Caco-2 (cell line): ENCODE measurements at regions not wholly inside any gene's neighbourhood (a gene's known extent, or its start where the extent isn't known, plus 50 kb on each side); places are given as distances from the start of the nearest gene placed in this dataset.

Source experiments
- BruUV-seq: library from RNA; stranded (reverse); fragments of 400-500 nt; replicated peaks from 2 replicates; lab custom pipeline; 2021; lab: Mats Ljungman, UMichigan
- CTCF ChIA-PET: fragments of 300-600 bp; sonication (Branson Sonifier 250); formaldehyde crosslinking; loops from one replicate; lab custom pipeline; 2022; ENCODE audit warnings: antibody characterized with exemption; lab: Charles Lee
- POLR2A ChIA-PET: fragments of 300-600 bp; sonication (Branson Sonifier 250); formaldehyde crosslinking; loops from one replicate; lab custom pipeline; 2022; ENCODE audit warnings: antibody characterized with exemption; lab: Charles Lee
- DNase-seq, 2 experiments: peaks; one replicate each; pipeline versions ENCODE4 v3.0.0 to v3.0.0-alpha.2; 2020 to 2022
- H3K27me3 ChIP-seq: replicated peaks from 2 replicates; pipeline ENCODE4 v1.6.0; 2011; ENCODE audit warnings: low read length; ENCODE audit not compliant: control insufficient read depth, insufficient read depth
- H3K36me3 ChIP-seq: 2 replicates; pipeline ENCODE4 v1.5.1; 2011; ENCODE audit warnings: low read length; ENCODE audit not compliant: control insufficient read depth, insufficient read depth
- H3K4me1 ChIP-seq: fragments of 250-450 bp; sonication (Bioruptor Pico); 2 replicates; pipeline ENCODE4 v1.5.1; 2020; ENCODE audit warnings: mild to moderate bottlenecking
- H3K4me3 ChIP-seq: 2 replicates; pipeline ENCODE4 v1.5.1; 2011; ENCODE audit warnings: low read depth, mild to moderate bottlenecking, control low read depth, low read length
- H3K9me3 ChIP-seq: fragments of 250-450 bp; sonication (Bioruptor Pico); 2 replicates; pipeline ENCODE4 v1.5.1; 2020; ENCODE audit warnings: mild to moderate bottlenecking, moderate library complexity
- H3K27ac Mint-ChIP-seq: one replicate; pipeline ENCODE4 v1.8.0; 2022; ENCODE audit warnings: mixed read lengths; ENCODE audit not compliant: unreplicated experiment
- H3K27me3 Mint-ChIP-seq: one replicate; pipeline ENCODE4 v1.8.0; 2022; ENCODE audit warnings: mixed read lengths; ENCODE audit not compliant: insufficient read depth, unreplicated experiment
- H3K36me3 Mint-ChIP-seq: one replicate; pipeline ENCODE4 v1.8.0; 2022; ENCODE audit warnings: mild to moderate bottlenecking, mixed read lengths; ENCODE audit not compliant: insufficient read depth, unreplicated experiment
- H3K4me1 Mint-ChIP-seq: one replicate; pipeline ENCODE4 v1.8.0; 2022; ENCODE audit warnings: low read depth, mixed read lengths; ENCODE audit not compliant: unreplicated experiment
- H3K4me3 Mint-ChIP-seq: one replicate; pipeline ENCODE4 v1.8.0; 2022; ENCODE audit warnings: mild to moderate bottlenecking, moderate library complexity, mixed read lengths; ENCODE audit not compliant: unreplicated experiment
- H3K9me3 Mint-ChIP-seq: one replicate; pipeline ENCODE4 v1.8.0; 2022; ENCODE audit warnings: mixed read lengths; ENCODE audit not compliant: unreplicated experiment
- intact Hi-C: fragments of 100-400 bp; cut with micrococcal nuclease; formaldehyde crosslinking; loops from one replicate; pipeline ENCODE4 v1.10.0; 2022; ENCODE audit not compliant: unreplicated experiment
- TF ChIP-seq, protein P1 (sequence below), 2 experiments: fragments of 200-600 bp in 1 of 2; IDR thresholded peaks; 1 replicate in 1 of 2; 2 replicates in 1 of 2; pipeline versions ENCODE4 v1.5.1 to v1.8.0; 2011 to 2022; ENCODE audit warnings: antibody characterized with exemption in 1 of 2, control low read depth in 1 of 2, inconsistent platforms in 1 of 2, low read depth in 1 of 2, low read length in 1 of 2, mild to moderate bottlenecking in 1 of 2, moderate library complexity in 1 of 2; ENCODE audit not compliant: insufficient read depth in 1 of 2, severe bottlenecking in 1 of 2, unreplicated experiment in 1 of 2

DNA sequence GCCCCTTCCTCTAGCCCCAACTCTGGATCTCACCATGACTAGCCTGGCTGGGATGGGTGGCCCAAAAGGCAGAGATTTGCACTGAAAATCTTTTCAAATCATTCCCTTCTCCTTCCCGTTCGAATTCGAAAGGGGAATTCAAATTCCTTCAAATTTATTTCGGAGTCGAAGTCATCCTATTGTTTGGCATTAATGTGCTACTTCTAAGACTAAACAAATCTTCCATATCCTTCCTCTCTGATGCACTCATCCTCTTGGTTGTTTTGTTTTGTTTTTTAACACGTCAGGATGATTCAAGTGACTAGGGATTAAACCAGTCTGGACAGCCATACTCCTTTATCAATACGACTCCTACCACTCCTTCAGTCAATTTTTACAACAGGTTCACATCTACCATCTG is 95.5 kb upstream of the SGIP1 start:
- intact Hi-C loops: no loop called here
- H3K27ac Mint-ChIP-seq: no peak overlapping the region
- H3K4me3 ChIP-seq: no peak overlapping the region

DNA sequence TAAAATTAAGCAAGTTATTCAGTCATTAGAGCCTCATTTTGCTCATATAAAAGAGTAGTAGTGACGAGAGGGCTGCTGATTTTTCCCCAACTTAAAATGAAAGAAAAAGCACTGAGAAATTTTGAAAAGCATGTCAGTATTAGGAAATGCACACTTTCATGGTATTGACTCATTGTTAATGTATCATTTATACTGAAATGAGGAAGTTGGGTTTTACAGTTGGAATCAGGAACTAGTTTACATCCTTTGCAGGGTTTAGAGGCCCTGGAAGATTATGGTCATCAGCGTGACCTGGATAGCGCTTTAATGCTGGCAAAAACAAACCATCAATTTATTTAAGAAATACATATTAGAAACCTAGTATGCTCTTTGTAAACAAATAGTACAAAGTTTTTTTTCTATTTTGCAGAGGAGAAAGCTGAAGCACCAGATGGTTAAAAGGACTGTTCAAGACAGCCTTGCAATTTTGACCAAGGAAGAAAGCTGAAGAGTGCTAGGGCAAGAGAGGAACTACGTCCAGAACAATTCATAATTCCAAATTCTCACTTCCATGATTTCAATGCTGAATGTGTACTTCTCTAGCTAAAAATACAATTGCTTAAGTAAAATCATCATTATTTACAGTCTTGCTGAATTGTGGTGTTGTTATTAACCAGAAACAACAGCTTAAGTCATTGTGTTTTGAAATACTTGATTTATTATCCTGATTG is 94.8 kb upstream of the SGIP1 start:
- BruUV-seq: no TSS peak

More for the DNA sequence above, 95.5 kb upstream of the SGIP1 start:
- ChIA-PET POLR2A (no interaction called here), CTCF (no interaction called here)
- Histone ChIP-seq H3K4me1 (no peaks in the 10 kb centered on the region), H3K27me3 (no peaks in the 10 kb centered on the region), H3K36me3 (no peaks in the 10 kb centered on the region), H3K9me3 (no peaks in the 10 kb centered on the region)
- Mint-ChIP-seq H3K36me3 (no peaks in the 10 kb centered on the region), H3K9me3 (no peaks in the 10 kb centered on the region), H3K4me1 (no peaks in the 10 kb centered on the region), H3K27me3 (no peaks in the 10 kb centered on the region), H3K4me3 (no peak overlapping the region)
- TF ChIP-seq, protein P1, sequence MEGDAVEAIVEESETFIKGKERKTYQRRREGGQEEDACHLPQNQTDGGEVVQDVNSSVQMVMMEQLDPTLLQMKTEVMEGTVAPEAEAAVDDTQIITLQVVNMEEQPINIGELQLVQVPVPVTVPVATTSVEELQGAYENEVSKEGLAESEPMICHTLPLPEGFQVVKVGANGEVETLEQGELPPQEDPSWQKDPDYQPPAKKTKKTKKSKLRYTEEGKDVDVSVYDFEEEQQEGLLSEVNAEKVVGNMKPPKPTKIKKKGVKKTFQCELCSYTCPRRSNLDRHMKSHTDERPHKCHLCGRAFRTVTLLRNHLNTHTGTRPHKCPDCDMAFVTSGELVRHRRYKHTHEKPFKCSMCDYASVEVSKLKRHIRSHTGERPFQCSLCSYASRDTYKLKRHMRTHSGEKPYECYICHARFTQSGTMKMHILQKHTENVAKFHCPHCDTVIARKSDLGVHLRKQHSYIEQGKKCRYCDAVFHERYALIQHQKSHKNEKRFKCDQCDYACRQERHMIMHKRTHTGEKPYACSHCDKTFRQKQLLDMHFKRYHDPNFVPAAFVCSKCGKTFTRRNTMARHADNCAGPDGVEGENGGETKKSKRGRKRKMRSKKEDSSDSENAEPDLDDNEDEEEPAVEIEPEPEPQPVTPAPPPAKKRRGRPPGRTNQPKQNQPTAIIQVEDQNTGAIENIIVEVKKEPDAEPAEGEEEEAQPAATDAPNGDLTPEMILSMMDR (IDR thresholded peaks at IDR 0.05; ENCODE audit: insufficient read depth in 1 of 2, low read depth in 1 of 2, low read length in 1 of 2, severe bottlenecking in 1 of 2, unreplicated experiment in 1 of 2): no peak
- DNase-seq: no peak
- no TSS peak for BruUV-seq

GRCh38 chr1:66443793-66444192 is 90.2 kb upstream of the SGIP1 start:
- TF ChIP-seq, protein P1 (IDR thresholded peaks at IDR 0.05; ENCODE audit: insufficient read depth in 1 of 2, low read depth in 1 of 2, low read length in 1 of 2, severe bottlenecking in 1 of 2, unreplicated experiment in 1 of 2): no peak
- Histone ChIP-seq H3K4me1 (no peaks in the 10 kb centered on the region), H3K27me3 (no peaks in the 10 kb centered on the region), H3K36me3 (no peaks in the 10 kb centered on the region), H3K4me3 (no peak overlapping the region), H3K9me3 (no peaks in the 10 kb centered on the region)
- peaks cover 7% of the 10 kb centered on the region for H3K27me3 Mint-ChIP-seq
- peaks cover 8% of the 10 kb centered on the region for H3K4me1 Mint-ChIP-seq
- intact Hi-C loops: no loop called here
- ChIA-PET CTCF (no interaction called here), POLR2A (no interaction called here)
- no peak overlapping the region for H3K27ac Mint-ChIP-seq
- no peak for DNase-seq
- no TSS peak for BruUV-seq
- no peaks in the 10 kb centered on the region for H3K36me3 Mint-ChIP-seq
- H3K4me3 Mint-ChIP-seq: no peak overlapping the region
- no peaks in the 10 kb centered on the region for H3K9me3 Mint-ChIP-seq

More for the DNA sequence above, 94.8 kb upstream of the SGIP1 start:
- POLR2A ChIA-PET: no interaction called here
- H3K4me3 ChIP-seq: no peak overlapping the region
- H3K4me1 ChIP-seq: no peaks in the 10 kb centered on the region
- Mint-ChIP-seq H3K27ac (no peak overlapping the region), H3K36me3 (no peaks in the 10 kb centered on the region), H3K4me1 (no peaks in the 10 kb centered on the region), H3K27me3 (peaks cover 2% of the 10 kb centered on the region), H3K9me3 (no peaks in the 10 kb centered on the region), H3K4me3 (no peak overlapping the region)
- TF ChIP-seq, protein P1 (IDR thresholded peaks at IDR 0.05; ENCODE audit: insufficient read depth in 1 of 2, low read depth in 1 of 2, low read length in 1 of 2, severe bottlenecking in 1 of 2, unreplicated experiment in 1 of 2): no peak
- H3K36me3 ChIP-seq: no peaks in the 10 kb centered on the region
- intact Hi-C loops: no loop called here
- no peaks in the 10 kb centered on the region for H3K27me3 ChIP-seq
- DNase-seq: no peak
- CTCF ChIA-PET: no interaction called here
- no peaks in the 10 kb centered on the region for H3K9me3 ChIP-seq
